Stimulated activated CD4-positive, alpha-beta T cell treated with anti-CD3 and anti-CD28 coated beads, Interleukin-12 subunit alpha, Interleukin-12 subunit beta, amount 100 ng/mL, for 48 hours (primary cell): ENCODE measurements at regions not wholly inside any gene's neighbourhood (a gene's known extent, or its start where the extent isn't known, plus 50 kb on each side); places are given as distances from the start of the nearest gene placed in this dataset.

ENCODE experiments used
- DNase-seq, 3 donors: peaks; one replicate each; pipeline ENCODE4 v3.0.0-alpha.2; 2020; ENCODE audit warnings: low read depth in 2 of 3, low spot score in 1 of 3

GRCh38 chr3:186413615-186414415 lies 51.8 kb upstream of the DGKG start:
- no peak for DNase-seq

DNA sequence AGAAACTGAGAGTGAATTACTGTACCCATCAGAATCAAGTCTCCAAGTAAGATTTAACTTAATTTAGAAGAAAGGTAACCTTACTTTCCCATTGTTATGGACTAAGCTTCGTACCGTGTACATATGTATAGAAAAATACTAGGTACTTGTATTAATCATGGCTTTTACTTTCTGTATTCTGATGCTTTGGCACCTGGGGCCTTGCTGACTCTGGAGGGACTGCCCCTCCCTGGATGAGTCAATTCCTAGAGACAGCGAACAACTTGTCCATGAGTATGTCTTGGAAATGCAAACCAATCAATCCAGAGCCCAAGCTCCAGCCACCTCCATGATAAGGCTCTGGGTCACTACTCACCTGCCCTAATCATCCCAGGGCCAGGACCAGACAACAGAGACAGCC lies 50.0 kb upstream of the DGKG start:
- DNase-seq = peak; percentile 24 to 42 (median 26)
